GM10248 (cell line): ENCODE measurements at regions not wholly inside any gene's neighbourhood (a gene's known extent, or its start where the extent isn't known, plus 50 kb on each side); places are given as distances from the start of the nearest gene placed in this dataset.

Experiments used
- CTCF ChIA-PET: fragments of 300-600 bp; sonication (Branson Sonifier 250); formaldehyde crosslinking; extraction: SDS; loops from one replicate; lab custom pipeline; 2021; ENCODE audit warnings: antibody characterized with exemption; lab: Yijun Ruan, JAX
- POLR2A ChIA-PET: fragments of 350-650 bp; sonication (Branson Sonifier 250); formaldehyde crosslinking; extraction: SDS; loops from one replicate; lab custom pipeline; 2020; ENCODE audit warnings: antibody characterized with exemption; lab: Yijun Ruan, JAX
- DNase-seq: peaks from one replicate; pipeline ENCODE4 v3.0.0; 2012; ENCODE audit errors: extremely low spot score
- TF ChIP-seq, protein P1 (sequence below): IDR thresholded peaks from 2 replicates; pipeline ENCODE4 v1.5.1; 2012; ENCODE audit warnings: mild to moderate bottlenecking, low read depth; ENCODE audit errors: extremely low read depth, missing control alignments, control extremely low read depth

DNA sequence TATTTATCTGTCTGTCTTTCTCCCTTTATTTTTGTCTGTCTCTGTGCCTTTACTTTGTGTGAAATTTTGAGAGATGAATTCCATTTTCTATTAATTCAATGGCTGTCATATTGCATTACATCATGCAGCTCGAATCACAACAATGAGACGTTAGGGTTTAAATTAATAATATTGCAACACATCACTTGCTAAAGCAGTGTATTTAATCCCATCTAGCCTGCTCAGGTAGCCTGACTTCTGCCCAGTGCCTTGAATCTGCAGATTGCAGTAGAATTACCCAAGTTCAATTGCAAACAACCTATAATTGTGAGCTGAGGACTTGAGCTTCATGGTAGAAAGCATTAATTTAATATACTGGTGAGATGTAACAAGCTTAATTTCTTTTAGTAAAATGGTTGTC is 235.7 kb upstream of the TSHZ2 start:
- TF ChIP-seq, protein P1, sequence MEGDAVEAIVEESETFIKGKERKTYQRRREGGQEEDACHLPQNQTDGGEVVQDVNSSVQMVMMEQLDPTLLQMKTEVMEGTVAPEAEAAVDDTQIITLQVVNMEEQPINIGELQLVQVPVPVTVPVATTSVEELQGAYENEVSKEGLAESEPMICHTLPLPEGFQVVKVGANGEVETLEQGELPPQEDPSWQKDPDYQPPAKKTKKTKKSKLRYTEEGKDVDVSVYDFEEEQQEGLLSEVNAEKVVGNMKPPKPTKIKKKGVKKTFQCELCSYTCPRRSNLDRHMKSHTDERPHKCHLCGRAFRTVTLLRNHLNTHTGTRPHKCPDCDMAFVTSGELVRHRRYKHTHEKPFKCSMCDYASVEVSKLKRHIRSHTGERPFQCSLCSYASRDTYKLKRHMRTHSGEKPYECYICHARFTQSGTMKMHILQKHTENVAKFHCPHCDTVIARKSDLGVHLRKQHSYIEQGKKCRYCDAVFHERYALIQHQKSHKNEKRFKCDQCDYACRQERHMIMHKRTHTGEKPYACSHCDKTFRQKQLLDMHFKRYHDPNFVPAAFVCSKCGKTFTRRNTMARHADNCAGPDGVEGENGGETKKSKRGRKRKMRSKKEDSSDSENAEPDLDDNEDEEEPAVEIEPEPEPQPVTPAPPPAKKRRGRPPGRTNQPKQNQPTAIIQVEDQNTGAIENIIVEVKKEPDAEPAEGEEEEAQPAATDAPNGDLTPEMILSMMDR, result no peak
- CTCF ChIA-PET, result no interaction called here
- no peak for DNase-seq
- POLR2A ChIA-PET, result no interaction called here

DNA sequence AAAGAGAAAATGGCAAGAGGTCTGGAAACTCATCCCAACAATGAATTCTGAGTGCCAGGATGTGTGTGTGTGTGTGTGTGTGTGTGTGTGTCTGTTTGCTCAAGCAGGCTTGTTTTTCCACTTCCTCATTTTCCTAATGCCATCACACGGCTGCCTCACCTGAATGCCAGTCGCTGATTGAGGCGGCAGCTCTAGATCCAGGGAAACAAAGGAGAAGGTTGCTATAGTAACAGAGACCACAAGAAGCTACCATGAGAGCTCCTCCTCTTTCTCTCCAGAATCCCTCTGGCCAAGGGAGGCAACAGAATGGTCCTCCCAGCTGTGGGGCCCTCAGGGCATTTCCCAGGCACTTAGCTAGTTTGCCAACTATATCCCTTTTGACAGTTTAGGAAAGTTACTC is 241.1 kb upstream of the TSHZ2 start:
- no peak for DNase-seq
- CTCF ChIA-PET, result no interaction called here
- TF ChIP-seq, protein P1, result no peak
- POLR2A ChIA-PET, result no interaction called here

GRCh38 chr20:52727740-52728456 is 244.3 kb upstream of the TSHZ2 start:
- TF ChIP-seq, protein P1, result no peak
- DNase-seq, result no peak
- CTCF ChIA-PET, result no interaction called here
- POLR2A ChIA-PET, result no interaction called here

- TF ChIP-seq, protein P1, result no peak
Observed at GRCh38 chr20:52724541-52724940, 247.6 kb upstream of the TSHZ2 start.

DNA sequence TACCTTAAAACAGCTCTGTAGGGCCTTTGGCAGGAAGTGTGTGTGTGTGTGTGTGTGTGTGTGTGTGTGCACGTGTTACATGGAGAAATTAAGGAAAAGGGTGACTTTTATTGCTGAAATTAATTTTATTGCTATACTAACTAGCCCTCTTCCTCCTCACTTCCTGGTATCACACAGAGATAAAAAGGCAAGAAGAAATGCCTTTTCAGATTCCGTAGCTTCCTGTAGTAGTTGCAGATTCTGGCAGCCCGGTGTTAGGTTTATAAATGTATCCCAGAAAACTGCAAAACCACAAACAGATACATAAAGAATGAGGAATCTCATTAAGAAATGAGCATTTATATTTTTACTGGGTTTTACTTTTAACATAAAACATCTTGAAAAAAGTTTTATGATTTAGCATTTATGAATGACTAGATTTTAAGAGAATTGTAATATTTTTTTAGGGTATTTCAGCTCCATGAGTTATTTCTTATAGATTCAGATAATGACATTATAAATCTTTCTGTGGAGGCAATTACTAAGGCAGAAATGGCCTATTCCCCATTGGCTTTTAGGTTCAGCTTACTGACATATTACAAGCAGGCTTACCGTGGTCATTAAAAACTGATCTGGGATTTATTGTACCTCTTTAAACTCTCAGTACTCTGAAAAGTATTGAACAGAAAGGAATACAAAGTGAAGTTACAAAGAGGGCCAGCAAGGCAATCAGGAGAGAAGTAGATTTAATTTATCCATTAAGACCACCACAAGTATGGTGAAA is 249.1 kb upstream of the TSHZ2 start:
- TF ChIP-seq, protein P1, result no peak
- CTCF ChIA-PET, result no interaction called here

More at GRCh38 chr20:52724541-52724940, 247.6 kb upstream of the TSHZ2 start:
- DNase-seq, result no peak
- CTCF ChIA-PET, result interaction anchor here (0.8 kb wide), 1 partner anchor 28 kb away, joined by 3 read pairs; no protein-coding TSS in a partner anchor
- POLR2A ChIA-PET, result no interaction called here

DNA sequence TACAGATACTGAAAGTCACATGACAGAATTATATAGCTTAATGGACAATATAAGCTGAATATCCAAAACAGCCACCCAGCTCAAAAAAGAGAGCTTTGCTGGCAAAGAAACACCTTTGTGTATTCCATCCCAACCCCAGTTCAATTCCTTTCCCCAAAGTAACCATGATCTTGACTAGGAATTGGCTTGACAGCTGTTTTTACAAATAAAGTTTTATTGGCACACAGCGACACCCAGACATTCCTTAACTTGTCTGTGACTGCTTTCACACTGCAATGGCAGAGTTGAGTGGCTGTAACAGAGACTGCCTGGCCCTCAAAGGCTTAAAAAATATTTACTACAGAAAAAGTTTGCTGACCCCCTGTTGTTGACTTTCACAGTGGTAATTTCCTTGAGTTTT is 264.0 kb upstream of the TSHZ2 start:
- no peak for DNase-seq
- ChIA-PET POLR2A (no interaction called here), CTCF (no interaction called here)
- TF ChIP-seq, protein P1, result no peak

More for the DNA sequence above, 249.1 kb upstream of the TSHZ2 start:
- POLR2A ChIA-PET, result no interaction called here
- no peak for DNase-seq
